Urinary bladder (tissue), 3 donors: ENCODE measurements at regions not wholly inside any gene's neighbourhood (a gene's known extent, or its start where the extent isn't known, plus 50 kb on each side); places are given as distances from the start of the nearest gene placed in this dataset.
"Not testable (repeated sequence)": the region's sequence is repeated elsewhere in the genome, so short reads cannot be mapped to it uniquely, and the experiment has no call there.

Source experiments
- DNase-seq: peaks from one replicate; pipeline ENCODE4 v3.0.0-alpha.2; 2015; ENCODE audit errors: extremely low spot score
- H3K27ac ChIP-seq: one replicate; pipeline ENCODE4 v1.5.1; 2013; ENCODE audit warnings: low read depth, mild to moderate bottlenecking, moderate library complexity
- H3K36me3 ChIP-seq: one replicate; pipeline ENCODE4 v1.6.1; 2013; ENCODE audit warnings: mild to moderate bottlenecking, moderate library complexity; ENCODE audit not compliant: insufficient read depth
- H3K4me1 ChIP-seq: one replicate; pipeline ENCODE4 v1.6.1; 2013; ENCODE audit warnings: mild to moderate bottlenecking, moderate library complexity; ENCODE audit not compliant: insufficient read depth
- H3K4me3 ChIP-seq: one replicate; pipeline ENCODE4 v1.5.1; 2013; ENCODE audit warnings: low read depth, low read length
- WGBS: extraction: QIAGEN DNeasy Blood & Tissue Kit; methylation state at CpG from one replicate; pipeline ENCODE4 v1.1.7; 2013; 5-methylcytosine and 5-hydroxymethylcytosine counted together
- donor health status: healthy with polysubstance abuse.
- donor health status: healthy.

DNA sequence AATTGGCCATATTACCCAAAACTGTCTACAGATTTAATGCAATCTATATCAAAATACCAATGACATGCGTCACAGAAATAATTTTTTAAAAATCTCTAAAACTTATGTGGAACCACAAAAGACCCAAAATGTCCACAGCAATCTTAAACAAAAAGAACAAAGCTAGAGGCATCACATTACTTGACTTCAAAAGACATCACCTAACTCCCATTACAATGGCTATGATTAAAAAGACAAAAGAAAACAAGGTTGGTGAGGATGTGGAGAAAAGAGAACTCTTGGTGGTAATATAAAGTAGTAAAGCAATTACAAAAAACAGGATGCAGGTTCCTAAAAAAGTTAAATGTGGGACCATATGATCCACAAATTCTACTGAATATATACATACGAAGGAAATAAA lies 187.6 kb upstream of the CNTN6 start:
- no peak for DNase-seq
- Histone ChIP-seq H3K27ac (no peak overlapping the region), H3K36me3 (no peaks in the 10 kb centered on the region), H3K4me3 (no peak overlapping the region), H3K4me1 (no peaks in the 10 kb centered on the region)
- 84% methylated on average over 2 of the region's 2 CpGs for WGBS

DNA sequence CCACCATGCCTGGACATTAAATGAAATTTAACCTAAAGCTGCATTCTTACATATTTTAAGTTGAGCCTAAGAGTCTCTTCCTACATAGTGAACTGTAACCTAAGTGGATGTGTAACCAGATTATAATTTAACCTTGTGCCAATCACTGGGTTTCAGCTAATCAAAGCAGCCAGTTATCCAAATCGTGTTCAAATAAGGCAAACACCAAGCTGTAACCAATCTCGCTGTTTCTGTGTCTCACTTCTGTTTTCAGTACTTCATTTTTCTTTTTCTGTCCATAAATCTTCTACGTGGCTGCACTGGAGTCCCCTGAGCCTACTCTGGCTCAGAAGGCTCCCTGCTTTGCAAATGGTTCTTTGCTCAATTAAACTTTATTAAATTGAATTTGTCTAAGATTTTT lies 186.1 kb upstream of the CNTN6 start:
- Histone ChIP-seq H3K27ac (no peak overlapping the region), H3K36me3 (no peaks in the 10 kb centered on the region), H3K4me3 (no peak overlapping the region), H3K4me1 (no peaks in the 10 kb centered on the region)
- WGBS = 54% methylated on average over 3 of the region's 3 CpGs
- DNase-seq = no peak

DNA sequence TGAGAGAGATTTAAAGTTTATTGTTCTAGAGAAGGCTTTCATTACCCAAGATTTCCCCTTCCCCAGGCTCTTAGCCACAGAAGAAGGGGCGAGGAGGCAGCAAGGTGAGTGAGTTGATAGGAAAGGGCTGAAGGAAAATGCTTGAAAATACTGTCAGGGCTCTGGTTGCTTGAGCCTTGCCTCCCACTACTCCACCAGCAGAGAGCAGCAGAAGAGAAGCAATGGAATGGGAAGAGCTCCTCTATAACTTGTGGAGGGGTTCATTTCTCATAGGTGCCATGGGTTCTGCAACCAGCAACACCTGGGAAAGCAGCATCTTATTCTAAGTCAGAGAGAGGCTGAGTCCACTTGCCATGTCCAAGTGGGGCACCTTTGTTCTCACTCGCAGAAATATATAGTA lies 184.0 kb upstream of the CNTN6 start:
- Histone ChIP-seq H3K27ac (no peak overlapping the region), H3K4me1 (no peaks in the 10 kb centered on the region), H3K4me3 (no peak overlapping the region), H3K36me3 (no peaks in the 10 kb centered on the region)
- DNase-seq = no peak
- WGBS = 68% methylated on average over 2 of the region's 2 CpGs

DNA sequence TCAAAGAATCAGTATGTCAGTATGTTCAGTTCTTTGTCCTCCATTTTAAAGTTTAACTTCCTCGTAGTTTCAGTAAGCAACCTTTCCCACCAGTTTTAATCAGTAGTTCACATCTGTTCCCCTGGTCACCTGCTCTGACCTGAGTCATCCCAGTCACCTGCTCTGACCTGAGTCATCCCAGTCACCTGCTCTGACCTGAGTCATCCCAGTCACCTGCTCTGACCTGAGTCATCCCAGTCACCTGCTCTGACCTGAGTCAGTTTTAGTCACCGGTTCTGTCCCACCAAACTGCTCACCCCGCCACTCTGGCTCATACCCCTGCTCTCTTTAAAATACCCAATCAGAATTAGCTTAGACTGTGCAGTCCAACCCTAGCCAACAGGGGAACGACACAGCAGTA lies 180.1 kb upstream of the CNTN6 start:
- H3K4me1 ChIP-seq, DNase-seq, H3K4me3 ChIP-seq, H3K27ac ChIP-seq, H3K36me3 ChIP-seq: not testable (repeated sequence)
- 80% methylated on average over 4 of the region's 4 CpGs for WGBS

DNA sequence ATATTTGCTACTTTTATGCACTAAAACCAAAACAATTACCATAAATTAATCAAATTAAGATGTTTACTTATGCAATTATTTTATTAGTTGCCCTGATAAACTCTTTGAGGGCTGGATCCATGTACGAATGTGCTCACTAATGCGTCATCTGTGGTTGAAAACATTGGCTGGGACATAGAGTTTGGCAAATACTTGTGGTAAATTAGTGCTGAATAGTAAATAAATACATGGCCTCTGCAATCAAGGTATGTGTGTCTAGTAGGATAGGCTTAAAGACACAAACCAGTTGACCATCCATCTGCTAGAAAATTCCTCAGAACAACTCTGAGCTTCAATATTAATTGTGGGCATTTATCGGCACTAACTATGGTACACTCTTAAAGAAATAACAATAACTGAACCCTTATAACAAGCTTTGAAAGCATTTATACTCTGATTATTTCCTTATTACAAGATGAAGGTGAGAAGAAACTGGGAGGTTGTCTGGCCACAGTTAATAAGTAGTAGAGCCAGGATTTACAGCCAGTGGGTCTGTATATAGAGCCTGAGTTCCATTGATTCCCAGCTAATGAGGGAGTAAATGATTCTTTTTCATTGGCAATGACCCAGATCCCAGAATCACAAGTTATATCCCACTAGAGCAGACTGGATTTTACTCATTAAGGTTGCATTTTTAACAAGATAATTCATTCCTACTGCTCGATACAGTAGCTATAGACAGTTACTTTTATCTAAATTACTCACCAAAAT lies 169.5 kb upstream of the CNTN6 start:
- DNase-seq = no peak
- H3K4me1 ChIP-seq = no peaks in the 10 kb centered on the region
- H3K27ac ChIP-seq = no peak overlapping the region
- no peaks in the 10 kb centered on the region for H3K36me3 ChIP-seq
- H3K4me3 ChIP-seq = no peak overlapping the region
- whole genome bisulfite sequencing = 92% methylated on average over 4 of the region's 4 CpGs

DNA sequence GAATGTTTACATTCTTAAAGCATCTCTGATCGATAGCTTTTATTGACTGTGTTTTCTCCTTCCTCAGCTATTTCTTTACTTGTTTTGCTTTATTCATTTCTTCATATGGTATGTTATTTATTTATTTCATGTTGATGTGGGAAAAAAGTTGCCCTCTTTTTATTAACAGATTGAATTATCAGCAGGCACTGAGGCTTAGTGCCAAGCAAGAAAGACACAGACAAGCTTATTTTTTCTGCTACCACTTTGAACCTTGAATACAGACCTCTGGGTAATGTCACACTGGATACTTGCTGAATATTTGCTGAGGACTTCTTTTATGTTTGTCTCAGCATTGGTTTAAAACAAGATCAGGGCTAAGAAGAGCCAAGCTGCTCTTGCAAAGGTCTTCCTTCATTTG lies 162.0 kb upstream of the CNTN6 start:
- no peaks in the 10 kb centered on the region for H3K36me3 ChIP-seq
- H3K4me1 ChIP-seq = no peaks in the 10 kb centered on the region
- no peak overlapping the region for H3K27ac ChIP-seq
- no peak overlapping the region for H3K4me3 ChIP-seq
- 82% methylated on average over 1 of the region's 1 CpG for WGBS
- DNase-seq = no peak

DNA sequence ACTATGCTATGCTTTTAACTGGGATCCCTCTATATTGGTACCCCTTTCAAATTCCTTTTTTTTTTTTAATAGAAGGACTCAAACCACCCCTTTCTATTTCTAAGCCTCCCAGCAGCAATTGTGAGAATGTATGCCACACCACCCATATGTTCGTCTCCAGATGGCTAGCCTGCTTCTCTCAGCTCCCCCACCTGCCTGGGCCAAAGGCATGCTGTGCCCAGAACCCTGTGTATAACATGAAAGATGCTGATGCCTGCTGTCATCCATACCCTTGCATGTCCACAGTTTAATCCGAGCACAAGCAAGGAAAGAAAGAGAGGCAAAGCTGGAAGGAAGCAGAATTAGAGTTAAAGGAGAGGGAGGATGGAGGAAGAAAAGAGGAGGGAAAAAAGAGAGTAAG lies 159.5 kb upstream of the CNTN6 start:
- Histone ChIP-seq H3K27ac (no peak overlapping the region), H3K36me3 (no peaks in the 10 kb centered on the region), H3K4me3 (no peak overlapping the region), H3K4me1 (no peaks in the 10 kb centered on the region)
- WGBS = 72% methylated on average over 2 of the region's 2 CpGs
- no peak for DNase-seq

DNA sequence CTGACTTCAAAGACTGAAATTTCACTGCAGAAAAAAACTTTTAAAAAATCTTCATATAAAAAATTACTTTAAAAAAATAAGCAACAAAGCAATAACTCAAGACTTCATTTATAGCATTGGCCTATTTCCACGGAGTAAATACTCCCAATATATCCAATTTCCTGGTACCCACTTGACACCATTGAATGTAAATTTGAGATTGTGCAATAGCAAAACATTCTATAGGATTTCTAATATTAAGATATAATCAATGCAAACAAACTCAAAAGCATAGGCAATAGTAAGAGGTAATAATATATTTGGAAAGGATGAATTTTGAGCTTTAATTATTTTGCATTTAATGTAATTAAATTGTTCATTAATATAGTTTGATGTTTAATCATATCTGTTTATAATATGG lies 148.0 kb upstream of the CNTN6 start:
- H3K36me3 ChIP-seq = no peaks in the 10 kb centered on the region
- no peak for DNase-seq
- WGBS = 70% methylated on average over 1 of the region's 1 CpG
- no peak overlapping the region for H3K4me3 ChIP-seq
- H3K27ac ChIP-seq = no peak overlapping the region
- H3K4me1 ChIP-seq = no peaks in the 10 kb centered on the region

DNA sequence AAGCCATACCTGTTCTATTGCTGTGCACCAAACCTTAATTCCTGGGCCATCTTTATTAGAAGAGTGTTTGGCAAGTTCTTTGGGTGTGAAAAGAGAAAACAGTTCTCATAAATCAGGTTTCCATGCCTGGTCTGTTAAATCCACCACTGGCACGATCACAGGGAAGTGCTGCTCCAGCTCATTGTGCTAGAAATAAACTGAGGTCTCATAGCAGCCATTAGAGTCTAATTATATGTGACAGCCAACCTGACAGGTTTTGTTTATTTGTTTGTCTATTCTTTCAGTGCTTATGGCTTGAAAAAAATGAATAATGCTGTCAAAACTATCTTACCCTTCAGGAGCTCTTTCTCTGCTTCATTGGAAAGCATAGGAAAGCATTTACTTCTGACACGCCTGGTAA lies 147.1 kb upstream of the CNTN6 start:
- Histone ChIP-seq H3K4me1 (no peaks in the 10 kb centered on the region), H3K36me3 (no peaks in the 10 kb centered on the region), H3K4me3 (no peak overlapping the region), H3K27ac (no peak overlapping the region)
- no peak for DNase-seq
- WGBS = 58% methylated on average over 2 of the region's 2 CpGs

DNA sequence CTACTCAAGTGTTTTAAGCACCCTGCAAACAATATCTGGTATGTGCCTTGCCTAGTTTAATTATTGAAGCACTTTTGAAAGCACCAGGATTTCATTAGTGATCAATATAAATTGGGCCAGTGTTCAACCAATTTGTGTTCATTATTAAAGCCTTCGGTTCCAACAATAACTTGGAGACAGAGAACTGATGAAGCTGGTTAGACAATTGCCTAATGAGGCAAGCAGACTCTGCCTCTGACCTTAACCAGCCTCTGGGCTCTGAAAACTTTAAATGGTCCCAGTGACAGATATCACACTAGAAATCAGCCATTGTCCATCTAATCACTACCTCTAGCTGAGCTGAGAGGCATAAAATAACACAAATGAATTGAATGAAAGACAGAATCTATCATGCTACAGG lies 139.9 kb upstream of the CNTN6 start:
- WGBS = 90% methylated on average over 1 of the region's 1 CpG
- Histone ChIP-seq H3K27ac (no peak overlapping the region), H3K4me3 (no peak overlapping the region), H3K4me1 (no peaks in the 10 kb centered on the region), H3K36me3 (no peaks in the 10 kb centered on the region)
- DNase-seq = no peak

DNA sequence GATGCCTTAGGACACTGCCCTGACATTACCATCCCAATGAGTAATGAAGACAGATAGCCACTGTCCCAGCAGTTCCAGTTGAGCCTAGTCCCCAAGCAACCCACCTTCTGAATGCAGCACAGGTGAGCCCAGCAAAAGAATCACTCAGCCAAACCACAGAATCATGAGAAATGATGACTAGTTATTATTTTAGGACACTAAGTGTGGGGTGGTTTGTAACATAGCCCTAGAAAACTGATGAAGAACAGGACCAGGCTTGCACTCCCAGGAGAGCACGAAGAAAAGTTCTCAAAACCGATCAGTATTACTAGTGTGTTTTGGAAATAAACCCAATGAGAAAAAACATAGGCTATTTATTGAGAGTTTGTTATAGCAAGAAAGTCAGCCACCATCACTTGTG lies 129.6 kb upstream of the CNTN6 start:
- no peak for DNase-seq
- WGBS = 91% methylated on average over 2 of the region's 2 CpGs
- Histone ChIP-seq H3K4me3 (no peak overlapping the region), H3K36me3 (no peaks in the 10 kb centered on the region), H3K4me1 (no peaks in the 10 kb centered on the region), H3K27ac (no peak overlapping the region)

DNA sequence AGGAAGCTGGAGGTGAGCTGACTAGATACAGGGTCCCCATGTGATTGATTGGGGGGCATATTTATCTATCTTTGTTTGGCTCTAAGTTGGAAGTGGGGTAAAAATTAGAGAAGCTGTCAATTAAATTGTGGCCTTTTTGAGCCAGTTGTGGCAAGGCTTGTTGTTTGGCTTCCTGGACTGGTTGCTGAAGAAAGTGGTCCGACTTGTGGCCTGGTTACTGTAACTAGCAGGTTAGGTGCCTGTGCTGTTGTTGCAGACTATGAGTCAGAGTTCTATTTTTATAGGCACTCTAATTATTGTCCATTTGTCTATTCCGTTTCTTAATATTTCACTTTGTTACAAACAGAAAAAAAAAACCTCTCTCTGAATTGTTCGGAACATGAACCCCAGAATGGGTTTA lies 129.1 kb upstream of the CNTN6 start:
- H3K4me3 ChIP-seq = no peak overlapping the region
- no peaks in the 10 kb centered on the region for H3K36me3 ChIP-seq
- H3K27ac ChIP-seq = no peak overlapping the region
- WGBS = 76% methylated on average over 3 of the region's 3 CpGs
- H3K4me1 ChIP-seq = no peaks in the 10 kb centered on the region
- no peak for DNase-seq

DNA sequence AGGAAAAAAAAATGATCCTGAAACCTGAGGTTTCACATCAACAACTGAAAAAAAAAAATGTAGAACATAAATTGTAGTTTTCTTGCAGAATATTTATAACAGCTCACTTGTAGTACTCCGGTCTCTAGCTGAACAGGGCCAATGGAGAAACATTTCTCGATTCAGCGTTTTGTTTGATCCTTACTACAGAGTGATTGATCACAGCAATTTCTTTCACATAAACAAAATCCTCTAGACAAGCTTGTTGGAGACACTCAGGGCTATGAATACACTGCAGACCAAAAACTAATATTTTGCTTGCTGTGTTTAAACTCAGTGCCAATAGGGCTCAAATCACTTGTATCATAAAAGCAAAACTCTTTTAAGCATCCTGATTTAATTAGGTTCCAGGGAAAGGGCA lies 127.0 kb upstream of the CNTN6 start:
- Histone ChIP-seq H3K27ac (no peak overlapping the region), H3K36me3 (no peaks in the 10 kb centered on the region), H3K4me3 (no peak overlapping the region), H3K4me1 (no peaks in the 10 kb centered on the region)
- WGBS = 76% methylated on average over 3 of the region's 3 CpGs
- DNase-seq = no peak

DNA sequence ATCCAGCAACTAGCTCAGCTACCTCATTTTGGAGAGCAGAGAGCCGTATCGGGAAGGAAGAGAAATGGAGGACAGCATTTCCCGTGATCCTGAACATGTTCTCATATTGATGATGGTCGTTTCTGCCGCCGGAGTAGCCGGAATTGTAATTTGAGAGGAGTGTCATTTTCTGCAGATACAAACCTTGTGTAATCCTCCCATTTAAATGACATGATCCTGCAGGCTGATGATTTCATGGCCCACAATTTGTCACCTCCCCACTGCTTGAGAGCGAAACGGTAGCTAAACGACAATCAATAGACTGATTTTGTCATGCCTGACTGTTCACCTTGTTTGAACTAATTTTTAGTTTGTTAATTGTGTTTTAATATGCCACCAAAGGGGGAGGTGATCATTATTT lies 126.5 kb upstream of the CNTN6 start:
- whole genome bisulfite sequencing = 83% methylated on average over 10 of the region's 10 CpGs

DNA sequence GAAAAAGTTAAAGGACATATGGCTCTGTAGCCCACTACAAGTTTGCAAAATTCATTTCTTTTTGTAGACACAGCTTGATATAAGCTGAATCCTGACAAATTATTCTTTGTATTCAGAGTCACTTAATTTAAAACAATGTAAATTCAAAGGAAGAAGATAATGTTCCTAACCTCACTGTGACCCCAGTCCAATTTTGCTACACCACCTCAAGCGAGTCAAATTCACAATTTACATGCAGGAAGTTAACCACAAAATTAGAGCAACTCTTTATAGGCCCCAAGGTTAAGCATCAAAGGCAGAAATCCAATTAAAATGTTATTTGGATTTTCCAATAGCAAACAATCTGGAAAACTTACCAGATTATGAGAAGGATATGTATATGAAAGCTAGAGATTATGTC lies 119.5 kb upstream of the CNTN6 start:
- H3K4me3 ChIP-seq = no peak overlapping the region
- no peak for DNase-seq
- H3K36me3 ChIP-seq = no peaks in the 10 kb centered on the region
- no peaks in the 10 kb centered on the region for H3K4me1 ChIP-seq
- no peak overlapping the region for H3K27ac ChIP-seq
- 35% methylated on average over 1 of the region's 1 CpG for WGBS

More for the DNA sequence above, 126.5 kb upstream of the CNTN6 start:
- no peak overlapping the region for H3K27ac ChIP-seq
- no peak overlapping the region for H3K4me3 ChIP-seq
- no peaks in the 10 kb centered on the region for H3K36me3 ChIP-seq
- H3K4me1 ChIP-seq = no peaks in the 10 kb centered on the region
- DNase-seq = no peak
